Left ventricle myocardium superior (tissue), 1 donor: ENCODE measurements at regions not wholly inside any gene's neighbourhood (a gene's known extent, or its start where the extent isn't known, plus 50 kb on each side); places are given as distances from the start of the nearest gene placed in this dataset.
"Not testable (repeated sequence)": the region's sequence is repeated elsewhere in the genome, so short reads cannot be mapped to it uniquely, and the experiment has no call there.

Source experiments
- ATAC-seq: fragments of 200-7000 bp; cut with Tn5 transposase; one replicate; pipeline ENCODE4 v1.9.1; 2020; ENCODE audit warnings: mild to moderate bottlenecking, moderate library complexity
- DNase-seq: peaks from one replicate; pipeline ENCODE4 v3.0.0-alpha.2; 2020
- intact Hi-C: fragments of 100-400 bp; cut with micrococcal nuclease; formaldehyde crosslinking; loops from one replicate; pipeline ENCODE4 v1.11.0; 2022
- donor health status: DM: no; HTN: yes; CAD: no; lungs with severe emphysema.

- ATAC-seq: no peak
- intact Hi-C loops: no loop called here
- DNase-seq: no peak
Measured at GRCh38 chr3:35200056-35200455, 439.3 kb upstream of the ARPP21 start.

GRCh38 chr3:35201211-35201610 lies 438.1 kb upstream of the ARPP21 start:
- no peak for ATAC-seq

GRCh38 chr3:35215525-35216500 lies 423.5 kb upstream of the ARPP21 start:
- no peak for DNase-seq
- intact Hi-C loops: no loop called here

More at GRCh38 chr3:35201211-35201610, 438.1 kb upstream of the ARPP21 start:
- DNase-seq: no peak
- intact Hi-C loops: no loop called here

GRCh38 chr3:35216501-35217266 lies 422.6 kb upstream of the ARPP21 start:
- intact Hi-C loops: no loop called here
- ATAC-seq (no peak), DNase-seq (no peak)

More at GRCh38 chr3:35215525-35216500, 423.5 kb upstream of the ARPP21 start:
- ATAC-seq: no peak

GRCh38 chr3:35223632-35224394 lies 415.5 kb upstream of the ARPP21 start:
- intact Hi-C loops: no loop called here
- no peak for ATAC-seq
- DNase-seq: no peak

- intact Hi-C loops: no loop called here
- DNase-seq (no peak), ATAC-seq (no peak)
Measured at GRCh38 chr3:35224565-35225295, 414.6 kb upstream of the ARPP21 start.

- DNase-seq (no peak), ATAC-seq (no peak)
- intact Hi-C loops: no loop called here
Measured at GRCh38 chr3:35241236-35241635, 398.1 kb upstream of the ARPP21 start.

GRCh38 chr3:35254917-35255316 lies 384.4 kb upstream of the ARPP21 start:
- DNase-seq (no peak), ATAC-seq (no peak)
- intact Hi-C loops: no loop called here

- intact Hi-C loops: no loop called here
- DNase-seq: no peak
- no peak for ATAC-seq
Measured at GRCh38 chr3:35257641-35258040, 381.7 kb upstream of the ARPP21 start.

- no peak for ATAC-seq
- no peak for DNase-seq
- intact Hi-C loops: no loop called here
Measured at GRCh38 chr3:35262406-35262805, 376.9 kb upstream of the ARPP21 start.

GRCh38 chr3:35263477-35263876 lies 375.8 kb upstream of the ARPP21 start:
- ATAC-seq (no peak), DNase-seq (no peak)
- intact Hi-C loops: no loop called here

- intact Hi-C loops, ATAC-seq, DNase-seq: not testable (repeated sequence)
Measured at GRCh38 chr3:35266065-35266464, 373.3 kb upstream of the ARPP21 start.

- intact Hi-C loops: no loop called here
- no peak for DNase-seq
- no peak for ATAC-seq
Measured at GRCh38 chr3:35275768-35276167, 363.6 kb upstream of the ARPP21 start.

- no peak for ATAC-seq
- no peak for DNase-seq
- intact Hi-C loops: no loop called here
Measured at GRCh38 chr3:35276568-35276967, 362.8 kb upstream of the ARPP21 start.

GRCh38 chr3:35291471-35292236 lies 347.7 kb upstream of the ARPP21 start:
- intact Hi-C loops: no loop called here
- DNase-seq (no peak), ATAC-seq (no peak)

- DNase-seq (no peak), ATAC-seq (no peak)
- intact Hi-C loops: no loop called here
Measured at GRCh38 chr3:35292568-35292967, 346.8 kb upstream of the ARPP21 start.

GRCh38 chr3:35295906-35296305 lies 343.4 kb upstream of the ARPP21 start:
- DNase-seq (no peak), ATAC-seq (no peak)
- intact Hi-C loops: no loop called here

GRCh38 chr3:35296533-35296932 lies 342.8 kb upstream of the ARPP21 start:
- DNase-seq: no peak
- intact Hi-C loops: no loop called here
- no peak for ATAC-seq
